NCI-H187 (cell line): ENCODE measurements at regions not wholly inside any gene's neighbourhood (a gene's known extent, or its start where the extent isn't known, plus 50 kb on each side); places are given as distances from the start of the nearest gene placed in this dataset.
"Not testable (repeated sequence)": the region's sequence is repeated elsewhere in the genome, so short reads cannot be mapped to it uniquely, and the experiment has no call there.

Experiments
- DNase-seq, 2 experiments: peaks; one replicate each; lab custom pipeline; 2025; lab: John Stamatoyannopoulos, UW

- no peak for DNase-seq
Observed at GRCh38 chr2:223464071-223464470, 138.1 kb downstream of the SCG2 start.

- DNase-seq = no peak
Observed at GRCh38 chr2:223465793-223466192, 136.4 kb downstream of the SCG2 start.

- DNase-seq = no peak
Observed at GRCh38 chr2:223467196-223467595, 135.0 kb downstream of the SCG2 start.

GRCh38 chr2:223469270-223470046 lies 132.7 kb downstream of the SCG2 start:
- DNase-seq = no peak

GRCh38 chr2:223470602-223471001 lies 131.6 kb downstream of the SCG2 start:
- no peak for DNase-seq

- no peak for DNase-seq
Observed at GRCh38 chr2:223472771-223473170, 129.4 kb downstream of the SCG2 start.

DNA sequence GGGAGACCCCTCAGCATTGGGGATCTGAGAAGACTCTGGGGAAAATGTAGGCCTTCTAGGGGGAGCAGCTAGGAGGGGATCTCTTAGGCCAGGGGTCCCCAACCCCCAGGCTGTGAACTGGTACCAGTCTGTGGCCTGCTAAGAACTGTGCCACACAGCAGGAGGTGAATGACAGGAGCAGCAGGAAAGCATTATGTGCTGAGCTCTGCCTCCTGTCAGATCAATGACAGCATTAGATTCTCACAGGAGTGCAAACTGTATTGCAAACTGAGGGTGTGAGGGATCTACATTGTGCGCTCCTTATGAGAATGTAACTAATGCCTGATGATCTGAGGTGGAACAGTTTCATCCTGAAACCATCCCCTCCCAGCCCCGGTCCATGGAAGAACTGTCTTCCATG lies 127.3 kb downstream of the SCG2 start:
- DNase-seq = no peak

- no peak for DNase-seq
Observed at GRCh38 chr2:223475901-223476300, 126.3 kb downstream of the SCG2 start.

DNA sequence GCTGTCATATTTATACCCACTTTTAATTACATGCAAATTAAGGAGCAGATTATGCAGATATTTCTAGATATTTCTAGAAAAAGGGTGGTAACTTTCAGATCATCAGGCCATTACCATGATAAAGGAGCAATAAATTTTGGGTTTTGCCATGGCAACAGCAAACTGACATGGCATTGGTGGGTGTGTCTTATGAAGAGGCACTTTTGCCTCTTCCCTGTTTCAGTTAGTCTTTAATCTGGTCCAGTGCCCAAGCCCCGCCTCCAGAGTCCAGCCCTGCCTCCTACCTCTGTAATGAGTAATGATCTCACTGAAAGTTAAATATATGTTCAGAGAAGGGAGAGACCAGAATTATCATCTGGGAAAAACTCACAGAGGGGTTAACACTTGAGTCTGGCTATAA lies 124.8 kb downstream of the SCG2 start:
- no peak for DNase-seq

DNA sequence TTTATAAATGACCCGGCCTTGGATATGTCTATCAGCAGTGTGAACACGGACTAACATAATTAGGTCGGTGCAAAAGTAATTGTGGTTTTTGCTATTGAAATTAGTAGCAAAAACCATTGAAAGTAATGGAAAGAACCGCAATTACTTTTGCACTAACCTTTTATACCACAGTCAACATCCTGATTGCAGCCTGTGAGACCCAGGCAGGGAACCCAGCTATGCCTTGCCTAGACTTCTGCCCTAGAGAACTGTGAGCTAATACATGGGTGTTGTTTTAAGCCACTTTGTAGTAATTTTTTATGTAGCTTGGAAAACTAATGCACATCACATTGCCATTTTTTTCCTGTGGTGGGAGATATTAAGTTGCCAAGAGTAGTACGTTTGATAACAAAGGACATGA lies 120.7 kb downstream of the SCG2 start:
- DNase-seq = no peak

DNA sequence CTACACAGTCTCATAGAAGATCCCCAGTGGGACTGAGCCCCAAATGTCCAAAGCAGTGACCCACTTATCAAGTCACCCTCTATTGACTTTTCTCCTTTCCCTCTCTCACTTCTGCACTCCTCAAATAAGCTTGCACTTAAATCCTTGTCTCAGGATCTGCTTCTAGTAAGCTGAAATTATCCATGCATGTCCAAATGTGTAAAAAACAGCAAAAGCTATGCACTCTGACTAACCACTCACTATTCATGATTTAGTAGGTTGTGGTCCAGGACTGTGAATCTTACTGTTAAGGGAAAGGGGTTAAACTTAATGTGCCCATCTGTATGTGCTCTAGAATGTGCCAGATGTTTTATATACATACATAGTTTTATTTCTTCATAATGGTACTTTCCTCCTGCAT lies 115.4 kb downstream of the SCG2 start:
- DNase-seq = no peak

- no peak for DNase-seq
Observed at GRCh38 chr2:223487214-223487846, 114.8 kb downstream of the SCG2 start.

DNA sequence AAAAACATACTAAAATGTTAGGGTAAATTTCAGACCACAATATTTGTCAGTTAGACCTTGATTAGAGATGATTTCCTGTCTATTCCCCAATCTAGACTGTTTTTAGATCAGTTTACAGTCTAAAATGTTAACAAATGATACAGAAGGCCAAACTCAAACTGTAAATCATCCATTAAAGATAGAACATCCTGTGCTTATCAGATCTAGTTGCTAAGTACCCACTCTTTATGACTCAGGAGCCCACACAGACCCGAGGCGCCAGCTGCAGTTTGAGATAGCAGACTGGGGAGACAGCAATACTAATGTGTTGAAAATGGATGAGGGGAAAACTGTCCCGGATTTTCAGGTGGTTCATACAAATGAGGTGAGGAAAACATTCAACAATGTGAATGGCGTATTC lies 113.3 kb downstream of the SCG2 start:
- DNase-seq = no peak

DNA sequence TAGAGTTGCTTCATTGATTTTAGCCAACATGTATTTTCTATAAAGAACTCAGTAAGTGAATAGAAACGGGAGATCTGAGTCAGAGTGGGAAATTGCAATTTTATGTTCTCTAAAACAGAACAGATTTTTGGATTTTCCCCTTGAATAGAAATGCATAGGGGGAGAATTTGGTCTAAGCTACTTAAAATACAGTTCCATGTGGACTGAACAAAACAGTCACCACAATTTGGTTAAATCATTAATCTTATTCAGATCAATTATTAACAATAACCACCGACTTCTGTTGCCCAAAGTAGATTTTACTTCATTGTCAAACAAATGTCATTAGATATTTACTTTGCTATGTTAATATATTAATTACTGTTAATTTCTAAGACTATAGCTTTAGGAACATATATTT lies 107.7 kb downstream of the SCG2 start:
- no peak for DNase-seq

DNA sequence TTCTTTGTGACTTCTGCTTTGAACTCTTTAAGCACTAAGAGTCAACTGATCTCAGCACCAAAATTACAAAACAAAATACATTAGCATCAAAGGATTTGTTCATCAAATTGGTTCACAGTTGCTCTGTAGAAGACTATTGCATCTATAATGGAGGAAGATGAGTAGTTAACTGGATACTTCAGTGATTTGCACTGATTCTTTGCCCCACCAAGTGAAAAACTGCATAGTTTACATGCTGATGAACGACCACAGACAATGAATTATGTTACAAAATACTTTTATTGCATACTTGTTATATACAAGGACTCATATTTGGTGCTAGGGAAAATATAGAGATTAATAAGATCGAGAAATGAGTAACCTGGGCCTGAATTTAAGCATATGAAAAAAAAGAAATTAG lies 107.2 kb downstream of the SCG2 start:
- DNase-seq = no peak

DNA sequence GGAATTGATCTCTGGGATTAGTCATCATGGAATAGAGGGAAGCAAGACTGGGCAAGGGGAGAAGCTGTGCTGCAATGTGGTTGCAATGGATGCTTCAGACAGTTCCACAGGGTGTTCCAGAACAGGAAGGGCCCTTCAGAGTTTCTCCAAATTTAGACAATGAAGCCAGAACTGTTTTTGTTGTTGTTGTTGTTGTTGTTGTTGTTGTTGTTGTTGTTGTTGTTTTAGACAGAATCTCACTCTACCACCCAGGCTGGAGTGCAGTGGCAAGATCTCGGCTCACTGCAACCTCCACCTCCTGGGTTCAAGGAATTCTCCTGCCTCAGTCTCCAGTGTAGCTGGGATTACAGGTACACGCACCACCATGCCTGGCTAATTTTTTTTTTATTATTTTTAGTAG lies 105.3 kb downstream of the SCG2 start:
- DNase-seq = not testable (repeated sequence)

DNA sequence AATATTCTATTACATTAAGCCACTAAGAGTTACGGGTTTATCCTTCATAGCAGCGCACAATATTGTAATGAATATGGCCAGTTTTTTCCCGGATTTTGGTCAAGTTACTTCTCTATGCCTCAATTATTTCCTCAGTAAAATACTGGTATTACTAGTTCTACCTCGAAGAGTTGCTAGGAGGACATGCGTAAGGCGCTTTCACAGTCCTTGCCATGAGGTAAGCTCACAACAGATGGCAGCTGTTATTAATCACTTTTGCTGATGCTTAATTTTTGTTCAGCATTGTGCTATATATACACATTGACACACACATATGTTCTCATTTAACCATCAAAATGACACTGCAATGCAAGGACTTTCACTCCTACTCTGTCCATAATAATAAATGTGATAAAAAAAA lies 101.5 kb downstream of the SCG2 start:
- no peak for DNase-seq

DNA sequence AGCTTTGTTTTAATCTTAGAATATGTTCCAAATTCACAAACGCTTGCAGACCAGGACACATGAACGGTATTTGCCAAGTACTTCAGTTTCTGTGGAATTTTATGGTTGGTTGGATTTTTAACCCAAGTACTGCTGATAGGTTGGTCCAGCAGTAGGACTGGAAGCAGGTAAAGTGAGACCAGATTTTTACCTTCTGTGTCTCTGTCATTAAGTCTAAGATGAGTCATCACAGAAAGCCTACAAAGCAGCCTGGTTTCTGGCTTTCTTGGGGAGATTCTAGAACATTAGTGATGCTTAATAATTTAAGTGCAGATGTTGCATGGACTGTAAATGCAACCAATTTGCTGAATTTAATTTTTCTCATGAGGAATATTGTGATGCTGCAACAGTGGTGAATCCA lies 100.5 kb downstream of the SCG2 start:
- DNase-seq = no peak

DNA sequence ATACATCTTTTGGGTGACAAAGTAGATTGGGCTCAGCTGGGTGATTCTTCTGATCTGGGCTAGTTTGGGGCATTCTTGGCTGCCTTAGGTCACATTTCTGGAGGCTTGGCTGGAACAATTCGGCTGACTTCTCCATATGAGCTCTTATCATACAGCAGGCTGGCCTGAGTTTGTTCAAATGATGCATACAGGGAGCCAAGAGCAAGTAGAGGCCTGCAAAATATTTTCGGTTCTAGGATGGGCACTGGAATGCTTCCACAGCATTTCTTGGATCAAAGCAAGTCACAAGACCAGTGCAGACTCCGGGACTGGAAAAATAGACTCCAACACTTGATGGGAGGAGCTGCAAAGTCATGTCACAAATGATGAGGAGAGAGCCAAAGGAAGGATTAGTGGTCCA lies 98.4 kb downstream of the SCG2 start:
- no peak for DNase-seq

GRCh38 chr2:223508372-223508771 lies 93.8 kb downstream of the SCG2 start:
- no peak for DNase-seq

GRCh38 chr2:223510713-223511112 lies 91.4 kb downstream of the SCG2 start:
- no peak for DNase-seq

DNA sequence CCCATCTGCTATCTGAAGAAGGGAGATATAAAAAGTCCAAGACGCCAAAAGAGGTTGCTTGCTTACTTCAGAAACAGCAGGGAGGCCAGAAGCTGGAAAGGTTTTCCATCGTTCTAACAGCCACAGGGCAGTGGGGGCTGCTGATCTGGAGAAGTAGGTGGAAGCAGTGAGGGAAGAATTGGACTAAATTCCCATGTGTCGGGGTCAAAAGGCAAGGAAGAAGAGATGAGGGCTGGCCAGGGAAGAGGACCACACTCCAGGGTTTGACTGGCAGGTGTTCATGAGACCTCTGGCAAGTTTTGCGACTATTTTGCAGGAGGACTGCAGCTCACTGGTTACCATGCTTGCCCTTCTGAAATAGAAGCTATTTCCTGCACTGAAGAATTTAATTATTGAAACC lies 91.0 kb downstream of the SCG2 start:
- no peak for DNase-seq

DNA sequence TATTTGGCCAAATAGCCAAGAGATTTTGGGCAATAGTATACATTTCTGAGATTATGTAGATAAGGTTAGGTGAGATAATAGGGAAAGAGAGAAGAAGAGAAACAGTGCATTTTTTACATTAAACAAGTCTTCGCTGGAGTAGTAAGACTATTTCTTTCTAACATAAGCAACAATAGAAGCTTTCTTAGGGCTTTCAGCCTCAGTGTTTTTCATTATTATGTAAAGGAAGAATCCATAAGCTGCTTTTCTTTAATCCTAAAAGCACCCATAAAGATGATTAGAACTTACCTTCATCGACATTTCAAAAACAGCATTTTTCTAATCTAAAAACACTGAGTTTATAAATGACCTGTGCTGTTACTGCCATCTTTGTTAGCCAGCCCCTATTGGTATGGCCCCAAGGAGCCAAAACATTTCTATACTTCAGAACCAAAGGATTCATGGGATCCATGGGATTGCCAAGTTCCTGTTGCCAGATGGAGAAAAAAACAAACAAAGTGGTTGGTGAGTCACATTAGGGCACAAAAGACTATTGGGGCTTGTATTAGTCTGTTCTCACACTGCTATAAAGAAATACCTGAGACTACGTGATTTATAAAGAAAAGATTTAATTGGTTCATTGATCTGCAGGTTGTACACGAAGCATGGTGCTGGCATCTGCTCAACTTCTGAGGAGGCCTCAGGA lies 88.2 kb downstream of the SCG2 start:
- DNase-seq = no peak
